ENCODE measurements at regions not wholly inside any gene's neighbourhood (a gene's known extent, or its start where the extent isn't known, plus 50 kb on each side); places are given as distances from the start of the nearest gene placed in this dataset.

GRCh38 chr14:55949708-55950107 is 168.5 kb upstream of the PELI2 start (continued):
- no peak for TF ChIP-seq ZNF462 (CRISPR knock-in tag; IDR thresholded peaks at IDR 0.05)
- TF ChIP-seq STAT1 (IDR thresholded peaks at IDR 0.05; ENCODE audit: unreplicated experiment): no peak
- no peak for TF ChIP-seq CREB1 (CRISPR knock-in tag; IDR thresholded peaks at IDR 0.05; ENCODE audit: low read depth)

GRCh38 chr14:55950135-55950534 is 168.1 kb upstream of the PELI2 start:
- Histone ChIP-seq H3K4me1 (ENCODE audit: insufficient read depth) (peaks cover 4% of the 10 kb centered on the region; the same call in 1 of the 2 replicates), H3K9me2 (ENCODE audit: insufficient read depth) (no peaks in the 10 kb centered on the region), H3F3A (replicated peaks; ENCODE audit: low read depth) (no peaks in the 10 kb centered on the region), H4K20me1 (replicated peaks; ENCODE audit: insufficient read depth) (no peaks in the 10 kb centered on the region), H3K4me3 (no peak overlapping the region), H3K4me2 (no peak overlapping the region), H3K79me2 (replicated peaks; ENCODE audit: insufficient read depth) (no peaks in the 10 kb centered on the region), H3K27ac (ENCODE audit: low read depth) (no peak overlapping the region), H3K27me3 (ENCODE audit: insufficient read depth) (no peaks in the 10 kb centered on the region), H2AFZ (no peak overlapping the region), H3K36me3 (ENCODE audit: insufficient read depth) (no peaks in the 10 kb centered on the region)
- Mint-ChIP-seq H3K36me3 (ENCODE audit: low read depth) (no peaks in the 10 kb centered on the region; the same call in 2 of the 3 replicates), H3K27me3 (ENCODE audit: insufficient read depth, low read depth, poor library complexity) (no peaks in the 10 kb centered on the region), H3K4me1 (peaks cover 5% of the 10 kb centered on the region; the same call in 2 of the 3 replicates), H3K27ac (no peak overlapping the region), H3K9me3 (peaks cover 3% of the 10 kb centered on the region; the same call in 2 of the 3 replicates), H3K4me3 (no peak overlapping the region)
- DNase-seq (ENCODE audit: low spot score) (no peak), ATAC-seq (no peak)
- TF ChIP-seq POLR2AphosphoS5 (IDR thresholded peaks at IDR 0.05; ENCODE audit: low read depth) (no peak), REST (IDR thresholded peaks at IDR 0.05; ENCODE audit: unreplicated experiment) (no peak), ZNF462 (CRISPR knock-in tag; IDR thresholded peaks at IDR 0.05) (no peak), CREB1 (CRISPR knock-in tag; IDR thresholded peaks at IDR 0.05; ENCODE audit: low read depth) (no peak), JUNB (IDR thresholded peaks at IDR 0.05; ENCODE audit: unreplicated experiment) (no peak)

Measured in GM23338 (cell line).